GM18868 (cell line): ENCODE measurements at regions not wholly inside any gene's neighbourhood (a gene's known extent, or its start where the extent isn't known, plus 50 kb on each side); places are given as distances from the start of the nearest gene placed in this dataset.
"Not testable (repeated sequence)": the region's sequence is repeated elsewhere in the genome, so short reads cannot be mapped to it uniquely, and the experiment has no call there.

Source experiments
- ATAC-seq: cut with Tn5 transposase; IDR thresholded peaks from one replicate; pipeline ENCODE4 v1.9.1; 2021; ENCODE audit warnings: mild to moderate bottlenecking, moderate library complexity; ENCODE audit not compliant: unreplicated experiment

GRCh38 chr5:163330723-163331668, 106.4 kb upstream of the CCNG1 start:
- no peak for ATAC-seq

GRCh38 chr5:163336074-163336473, 101.3 kb upstream of the CCNG1 start:
- ATAC-seq, result not testable (repeated sequence)

- ATAC-seq, result no peak
Measured at GRCh38 chr5:163339148-163339547, 98.2 kb upstream of the CCNG1 start.

DNA sequence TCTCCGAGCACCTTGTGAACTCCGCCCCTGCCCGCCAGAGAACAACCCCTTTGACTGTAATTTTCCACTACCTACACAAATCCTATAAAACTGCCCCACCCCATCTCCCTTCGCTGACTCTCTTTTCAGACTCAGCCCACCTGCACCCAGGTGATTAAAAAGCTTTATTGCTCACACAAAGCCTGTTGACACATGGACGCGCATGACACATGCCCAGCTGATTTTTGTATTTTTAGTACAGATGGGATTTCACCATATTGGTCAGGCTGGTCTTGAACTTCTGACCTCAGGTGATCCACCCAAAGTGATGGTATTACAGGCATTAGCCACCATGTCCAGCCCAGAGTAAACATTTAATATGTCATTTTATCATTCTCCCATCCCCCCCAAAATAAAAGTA, 97.0 kb upstream of the CCNG1 start:
- ATAC-seq, result not testable (repeated sequence)

- ATAC-seq, result no peak
Measured at GRCh38 chr5:163342306-163342705, 95.1 kb upstream of the CCNG1 start.

DNA sequence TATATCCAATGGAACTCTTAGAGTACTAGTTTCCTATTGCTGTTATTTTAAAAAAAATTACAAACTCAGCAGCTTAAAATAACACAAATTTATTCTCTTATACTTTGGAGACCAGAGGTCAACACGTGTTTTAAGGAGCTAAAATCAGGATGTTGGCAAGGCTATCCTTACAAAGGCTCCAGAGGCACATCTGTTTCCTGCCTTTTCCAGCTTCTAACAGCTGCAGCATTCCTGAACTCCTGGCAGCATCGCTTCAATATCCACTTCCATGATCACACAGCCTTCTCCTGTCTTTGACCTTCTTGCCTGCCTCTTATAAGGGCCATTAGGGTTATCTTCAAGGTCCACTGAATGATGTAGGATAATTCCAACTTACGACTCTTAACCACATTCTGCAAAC, 92.2 kb upstream of the CCNG1 start:
- no peak for ATAC-seq

DNA sequence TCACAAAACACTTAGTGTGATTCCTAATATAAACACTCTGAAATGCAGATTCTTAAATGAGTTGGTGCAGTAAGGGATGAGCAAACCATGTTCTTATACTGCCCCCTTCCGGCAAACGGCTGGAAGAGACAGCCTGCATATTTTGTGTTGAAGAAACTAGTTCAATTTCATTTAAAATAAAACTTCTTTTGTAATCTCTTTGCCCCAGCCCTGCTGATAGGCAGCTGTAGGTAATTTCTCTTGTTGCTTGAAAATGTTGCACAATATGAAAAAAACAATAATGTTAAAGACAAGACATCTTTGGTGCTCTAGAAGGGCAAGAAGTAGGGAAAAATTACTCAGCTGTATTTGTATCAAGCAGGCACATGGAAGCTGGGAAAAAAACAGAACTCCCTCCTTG, 89.7 kb upstream of the CCNG1 start:
- peak; percentile 70 for ATAC-seq

DNA sequence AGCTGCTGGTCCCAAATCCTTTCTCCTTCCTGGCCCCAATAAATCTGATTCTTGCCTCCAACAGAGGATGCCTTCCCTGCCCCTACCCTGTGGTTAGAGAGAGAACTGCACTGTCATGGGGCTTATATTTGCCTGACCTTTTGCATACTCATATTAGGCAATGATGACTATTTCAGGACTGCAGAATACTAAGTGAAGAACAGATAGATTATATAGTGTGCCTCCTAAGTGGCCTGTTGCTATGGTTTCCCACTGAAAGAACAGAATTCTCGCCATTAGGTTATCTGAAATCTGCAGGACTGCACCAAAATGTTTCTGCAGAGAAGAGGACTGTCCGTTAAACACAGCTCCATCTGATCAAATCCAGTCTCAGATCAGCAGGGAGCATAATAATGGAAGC, 87.3 kb upstream of the CCNG1 start:
- ATAC-seq, result peak; percentile 32

GRCh38 chr5:163352531-163352930, 84.9 kb upstream of the CCNG1 start:
- no peak for ATAC-seq

- not testable (repeated sequence) for ATAC-seq
Measured at GRCh38 chr5:163355811-163356210, 81.6 kb upstream of the CCNG1 start.

GRCh38 chr5:163357636-163358035, 79.8 kb upstream of the CCNG1 start:
- no peak for ATAC-seq

DNA sequence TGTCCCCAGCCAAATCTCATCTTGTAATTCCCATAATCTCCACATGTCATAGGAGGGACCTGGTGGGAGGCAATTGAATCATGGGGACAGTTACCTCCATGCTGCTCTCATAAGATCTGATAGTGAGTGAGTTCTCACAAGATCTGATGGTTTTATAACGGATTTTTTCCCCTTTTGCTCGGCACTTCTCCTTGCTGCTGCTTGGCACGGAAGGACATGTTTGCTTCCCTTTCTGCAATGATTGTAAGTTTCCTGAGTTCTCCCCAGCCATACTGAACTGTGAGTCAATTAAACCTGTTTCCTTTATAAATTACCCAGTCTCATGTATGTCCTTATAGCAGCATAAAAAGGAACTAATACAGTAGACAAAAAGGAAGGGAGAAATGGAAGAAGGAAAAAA, 76.7 kb upstream of the CCNG1 start:
- no peak for ATAC-seq

DNA sequence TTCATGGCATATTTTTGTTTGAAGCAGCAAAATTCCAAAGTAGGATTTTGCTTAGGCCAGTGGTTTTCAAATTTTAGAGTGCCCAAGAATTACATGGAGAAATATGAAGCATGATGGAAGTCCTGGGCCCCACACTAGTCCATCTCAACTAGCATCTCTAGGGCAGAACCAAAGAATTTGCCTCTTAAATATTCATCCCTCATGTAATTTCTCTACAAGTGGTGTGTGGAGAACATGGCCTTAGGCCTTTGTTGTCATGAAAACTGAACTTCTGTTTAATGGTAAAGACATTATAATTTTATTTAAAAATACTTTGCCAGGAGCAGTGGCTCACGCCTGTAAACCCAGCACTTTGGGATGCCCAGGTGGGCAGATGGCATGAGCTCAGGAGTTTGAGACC, 75.9 kb upstream of the CCNG1 start:
- ATAC-seq, result no peak

GRCh38 chr5:163362840-163363371, 74.5 kb upstream of the CCNG1 start:
- no peak for ATAC-seq

DNA sequence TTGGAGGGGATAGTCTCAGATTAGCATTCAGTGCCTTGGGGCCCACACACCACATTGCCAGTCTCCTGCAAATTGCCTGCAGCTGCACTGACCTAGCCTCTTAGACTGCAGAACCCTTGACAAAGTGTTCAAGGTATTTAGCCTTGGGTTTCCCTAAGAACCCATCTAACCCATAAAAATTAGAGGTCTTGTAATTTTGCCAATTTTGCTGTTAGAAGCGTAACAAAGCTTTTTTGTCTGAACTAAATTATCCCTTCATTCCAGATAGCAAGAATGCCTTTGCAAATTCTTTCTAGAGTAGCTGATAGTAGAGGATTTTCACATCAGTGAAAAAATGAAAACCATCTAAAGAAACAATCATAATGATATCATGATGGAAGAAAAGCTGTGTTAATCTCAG, 74.0 kb upstream of the CCNG1 start:
- ATAC-seq, result no peak

GRCh38 chr5:163366757-163367156, 70.6 kb upstream of the CCNG1 start:
- no peak for ATAC-seq

GRCh38 chr5:163369776-163370385, 67.5 kb upstream of the CCNG1 start:
- no peak for ATAC-seq

DNA sequence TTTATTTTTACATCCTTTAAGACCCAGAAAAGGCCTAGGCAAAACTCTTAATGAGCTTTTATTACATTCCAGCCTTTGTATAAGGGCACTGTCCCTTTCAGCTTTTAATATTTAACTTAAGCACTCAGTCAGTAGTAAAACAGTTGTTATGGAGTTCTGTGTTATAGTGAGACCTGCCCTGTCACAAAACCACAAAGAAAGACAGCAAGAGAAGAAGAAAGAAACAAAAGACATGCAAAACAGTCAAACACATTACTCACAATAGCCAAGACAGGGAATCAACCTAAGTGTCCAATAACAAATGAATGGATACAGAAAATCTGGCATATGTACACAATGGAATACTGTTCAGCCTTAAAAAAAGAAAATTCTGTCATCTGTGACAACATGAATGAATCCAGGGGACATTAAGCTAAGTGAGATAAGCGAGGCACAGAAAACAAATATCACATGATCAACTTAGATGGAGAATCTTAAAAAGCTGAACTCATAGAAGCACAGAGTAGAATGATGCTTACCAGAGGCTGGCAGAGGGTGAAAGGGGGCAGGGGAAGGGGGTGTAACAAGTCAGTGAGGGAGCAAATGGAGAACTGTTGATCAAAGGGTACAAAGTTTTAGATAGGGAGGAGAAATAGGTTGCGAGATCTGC, 63.8 kb upstream of the CCNG1 start:
- no peak for ATAC-seq

- no peak for ATAC-seq
Measured at GRCh38 chr5:163377982-163378381, 59.4 kb upstream of the CCNG1 start.

GRCh38 chr5:163379298-163380155, 57.9 kb upstream of the CCNG1 start:
- ATAC-seq, result peak; percentile 92

GRCh38 chr5:163381832-163382231, 55.6 kb upstream of the CCNG1 start:
- ATAC-seq, result no peak
